Activated CD8-positive, alpha-beta T cell treated with anti-CD3 and anti-CD28 coated beads, Interleukin-2, amount 10 ng/mL, durations not matched to agents 7 days and 5 days (primary cell): ENCODE measurements at regions not wholly inside any gene's neighbourhood (a gene's known extent, or its start where the extent isn't known, plus 50 kb on each side); places are given as distances from the start of the nearest gene placed in this dataset.
"Not testable (repeated sequence)": the region's sequence is repeated elsewhere in the genome, so short reads cannot be mapped to it uniquely, and the experiment has no call there.

ENCODE experiments used
- ATAC-seq: fragments of 150-1000 bp; cut with Tn5 transposase; one replicate; pipeline ENCODE4 v1.10.0; 2021; ENCODE audit warnings: moderate library complexity
- CTCF ChIA-PET: fragments of 350-600 bp; sonication (Branson Sonifier 250); formaldehyde crosslinking; loops from one replicate; lab custom pipeline; 2021; ENCODE audit warnings: antibody characterized with exemption; lab: Charles Lee
- POLR2A ChIA-PET: fragments of 350-600 bp; sonication (Branson Sonifier 250); formaldehyde crosslinking; loops from one replicate; lab custom pipeline; 2021; ENCODE audit warnings: antibody characterized with exemption; lab: Charles Lee
- DNase-seq: peaks from one replicate; pipeline ENCODE4 v3.0.0-alpha.2; 2020
- H3K27ac Mint-ChIP-seq: one replicate; pipeline ENCODE4 v1.8.0; 2021; ENCODE audit warnings: mild to moderate bottlenecking, mixed read lengths
- H3K27me3 Mint-ChIP-seq: one replicate; pipeline ENCODE4 v1.8.0; 2021; ENCODE audit warnings: low read depth, mixed read lengths
- H3K36me3 Mint-ChIP-seq: one replicate; pipeline ENCODE4 v1.8.0; 2021; ENCODE audit warnings: low read depth, mixed read lengths
- H3K4me1 Mint-ChIP-seq: one replicate; pipeline ENCODE4 v1.8.0; 2021; ENCODE audit warnings: low read depth, mixed read lengths
- H3K4me3 Mint-ChIP-seq: one replicate; pipeline ENCODE4 v1.8.0; 2021; ENCODE audit warnings: mild to moderate bottlenecking, mixed read lengths
- H3K9me3 Mint-ChIP-seq: one replicate; pipeline ENCODE4 v1.8.0; 2022; ENCODE audit warnings: mixed read lengths; ENCODE audit not compliant: insufficient read depth

DNA sequence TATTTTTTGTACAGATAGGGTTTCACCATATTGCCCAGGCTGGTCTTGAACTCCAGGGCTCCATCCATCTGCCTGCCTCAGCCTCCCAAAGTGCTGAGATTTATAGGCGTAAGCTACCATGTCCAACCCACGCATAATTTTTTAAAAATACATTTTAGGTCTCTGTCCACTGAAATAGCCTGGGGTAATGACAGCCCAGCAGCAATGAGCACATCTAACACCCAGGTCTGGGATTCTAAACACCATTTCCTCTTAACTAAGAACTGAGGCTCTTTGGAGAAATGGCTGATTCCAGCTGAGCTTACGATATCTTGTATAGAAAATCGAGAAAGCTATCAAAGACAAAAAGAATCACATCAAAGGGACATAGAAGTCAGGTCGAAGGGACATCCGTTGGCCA is 245.3 kb downstream of the PARN start:
- H3K4me3 Mint-ChIP-seq, result no peak overlapping the region
- H3K27ac Mint-ChIP-seq, result no peak overlapping the region
- no peaks in the 10 kb centered on the region for H3K4me1 Mint-ChIP-seq
- DNase-seq (no peak), ATAC-seq (no peak)
- ChIA-PET POLR2A (no interaction called here), CTCF (no interaction called here)
- no peaks in the 10 kb centered on the region for H3K9me3 Mint-ChIP-seq
- no peaks in the 10 kb centered on the region for H3K27me3 Mint-ChIP-seq
- no peaks in the 10 kb centered on the region for H3K36me3 Mint-ChIP-seq

DNA sequence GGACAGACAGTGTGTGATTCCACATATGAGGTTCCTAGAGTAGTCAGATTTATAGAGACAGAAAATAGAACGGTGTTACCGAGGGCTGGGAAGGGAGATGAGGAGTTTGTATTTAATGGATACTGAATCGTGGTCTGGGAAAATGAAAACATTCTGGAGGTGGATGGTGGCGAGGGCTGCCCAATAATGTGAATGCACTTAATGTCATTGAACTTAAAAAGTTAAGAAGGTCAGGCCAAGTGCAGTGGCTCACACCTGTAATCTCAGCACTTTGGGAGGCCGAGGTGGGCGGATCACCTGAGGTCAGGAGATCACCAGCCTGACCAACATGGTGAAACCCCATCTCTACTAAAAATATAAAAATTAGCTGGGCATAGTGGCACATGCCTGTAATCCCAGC is 246.2 kb downstream of the PARN start:
- H3K27ac Mint-ChIP-seq, ATAC-seq, H3K27me3 Mint-ChIP-seq, CTCF ChIA-PET, H3K4me3 Mint-ChIP-seq, H3K36me3 Mint-ChIP-seq, H3K4me1 Mint-ChIP-seq, DNase-seq, H3K9me3 Mint-ChIP-seq, POLR2A ChIA-PET: not testable (repeated sequence)

DNA sequence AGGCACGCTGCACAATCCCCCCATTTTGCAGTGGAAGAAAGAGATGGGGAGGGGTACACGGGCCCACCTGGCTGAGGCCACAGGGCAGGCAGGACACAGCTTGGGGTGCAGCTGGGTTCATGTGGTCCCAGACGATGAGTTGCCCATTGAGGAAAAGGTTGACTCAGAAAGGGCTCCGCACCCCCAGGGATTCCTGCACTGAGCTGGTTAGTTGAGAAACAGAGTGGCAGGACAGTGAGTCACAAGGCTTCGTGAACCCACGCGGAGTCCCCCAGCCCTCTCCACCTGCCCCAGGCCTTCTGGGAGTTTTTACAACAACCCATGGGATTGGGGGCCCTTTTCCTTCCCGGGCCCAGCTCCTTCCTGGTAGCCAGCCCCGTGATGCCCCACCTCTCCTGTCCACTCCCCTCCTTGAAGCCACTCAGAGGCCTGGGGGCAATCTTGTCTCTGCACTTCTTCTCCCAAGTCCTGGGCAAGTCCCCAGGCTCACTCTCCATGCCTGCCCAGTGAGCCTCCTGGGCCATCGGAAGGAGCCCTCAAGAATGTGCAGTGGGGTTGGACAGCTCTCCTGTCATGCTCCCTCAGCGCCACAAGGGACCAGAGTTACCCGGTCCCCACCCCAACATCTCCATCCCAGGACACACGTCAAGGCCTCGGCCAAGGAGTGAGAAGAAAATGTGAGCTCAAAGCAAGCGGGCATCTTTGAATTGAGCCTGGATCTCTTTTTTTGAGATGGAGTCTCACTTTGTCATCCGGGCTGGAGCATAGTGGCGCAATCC is 251.2 kb downstream of the PARN start:
- Mint-ChIP-seq H3K36me3 (no peaks in the 10 kb centered on the region), H3K9me3 (no peaks in the 10 kb centered on the region), H3K4me1 (no peaks in the 10 kb centered on the region), H3K27me3 (no peaks in the 10 kb centered on the region), H3K27ac (no peak overlapping the region), H3K4me3 (no peak overlapping the region)
- no peak for DNase-seq
- ChIA-PET POLR2A (no interaction called here), CTCF (no interaction called here)
- no peak for ATAC-seq

DNA sequence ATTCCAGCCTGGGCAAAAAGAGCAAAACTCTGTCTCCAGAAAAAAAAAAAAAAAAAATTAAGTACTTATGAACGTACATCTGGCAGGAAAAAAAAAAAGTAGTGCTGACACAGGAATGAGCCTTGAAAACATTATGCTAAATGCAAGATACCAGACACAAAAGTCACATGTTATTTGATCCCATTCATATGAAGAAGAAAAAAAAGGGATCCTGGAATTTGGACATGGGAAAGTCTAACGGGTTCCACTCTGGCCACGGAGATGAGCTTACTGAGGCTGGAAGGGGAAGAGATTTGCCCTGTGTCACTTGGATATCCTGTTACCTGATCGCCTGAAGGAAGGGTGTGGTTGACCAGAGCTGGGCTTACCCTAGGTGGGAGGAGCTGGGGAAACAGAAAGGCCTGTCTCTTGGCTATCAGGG is 251.9 kb downstream of the PARN start:
- no peaks in the 10 kb centered on the region for H3K9me3 Mint-ChIP-seq
- ChIA-PET CTCF (no interaction called here), POLR2A (no interaction called here)
- no peak overlapping the region for H3K4me3 Mint-ChIP-seq
- ATAC-seq (no peak), DNase-seq (no peak)
- no peaks in the 10 kb centered on the region for H3K36me3 Mint-ChIP-seq
- H3K27ac Mint-ChIP-seq, result no peak overlapping the region
- H3K27me3 Mint-ChIP-seq, result no peaks in the 10 kb centered on the region
- no peaks in the 10 kb centered on the region for H3K4me1 Mint-ChIP-seq

DNA sequence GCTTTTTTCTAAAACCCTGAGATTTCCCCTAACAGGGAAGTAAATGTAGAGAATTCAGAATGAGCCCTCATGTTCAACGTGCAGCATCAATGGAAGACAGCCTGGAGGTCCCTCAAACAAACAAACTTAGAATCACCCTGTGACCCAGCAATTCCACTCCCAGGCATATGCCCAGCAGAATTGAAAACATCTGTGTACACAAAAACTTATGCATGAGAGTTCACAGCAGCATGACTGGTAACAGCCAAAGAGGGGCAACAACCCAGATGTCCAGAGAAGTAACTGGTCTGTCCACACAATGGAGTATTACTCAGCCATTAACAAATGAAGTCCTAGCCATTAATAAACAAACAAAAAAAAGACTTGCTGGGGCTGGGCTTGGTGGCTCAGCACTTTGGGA is 252.7 kb downstream of the PARN start:
- ChIA-PET POLR2A (no interaction called here), CTCF (no interaction called here)
- no peaks in the 10 kb centered on the region for H3K36me3 Mint-ChIP-seq
- ATAC-seq (no peak), DNase-seq (no peak)
- no peak overlapping the region for H3K4me3 Mint-ChIP-seq
- H3K9me3 Mint-ChIP-seq, result no peaks in the 10 kb centered on the region
- H3K27ac Mint-ChIP-seq, result no peak overlapping the region
- H3K4me1 Mint-ChIP-seq, result no peaks in the 10 kb centered on the region
- no peaks in the 10 kb centered on the region for H3K27me3 Mint-ChIP-seq

DNA sequence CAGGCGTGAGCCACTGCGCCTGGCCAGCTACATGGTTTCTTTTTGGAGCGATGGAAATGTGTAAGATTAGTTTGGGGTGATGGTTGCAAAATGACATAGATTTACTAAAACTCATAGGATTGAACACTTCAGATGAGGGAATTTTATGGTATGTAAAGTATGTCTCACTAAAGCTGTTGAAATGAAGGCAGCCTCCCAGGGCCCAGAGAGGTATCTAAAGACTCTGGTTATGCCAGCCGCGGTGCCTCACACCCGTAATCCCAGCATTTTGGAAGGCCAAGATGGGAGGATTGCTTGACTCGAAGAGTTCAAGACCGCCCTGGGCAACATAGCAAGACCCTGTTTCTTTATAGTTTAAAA is 254.9 kb downstream of the PARN start:
- Mint-ChIP-seq H3K27ac (no peak overlapping the region), H3K4me3 (no peak overlapping the region), H3K36me3 (no peaks in the 10 kb centered on the region), H3K27me3 (no peaks in the 10 kb centered on the region), H3K9me3 (no peaks in the 10 kb centered on the region), H3K4me1 (no peaks in the 10 kb centered on the region)
- ChIA-PET CTCF (no interaction called here), POLR2A (no interaction called here)
- ATAC-seq, result no peak
- no peak for DNase-seq

DNA sequence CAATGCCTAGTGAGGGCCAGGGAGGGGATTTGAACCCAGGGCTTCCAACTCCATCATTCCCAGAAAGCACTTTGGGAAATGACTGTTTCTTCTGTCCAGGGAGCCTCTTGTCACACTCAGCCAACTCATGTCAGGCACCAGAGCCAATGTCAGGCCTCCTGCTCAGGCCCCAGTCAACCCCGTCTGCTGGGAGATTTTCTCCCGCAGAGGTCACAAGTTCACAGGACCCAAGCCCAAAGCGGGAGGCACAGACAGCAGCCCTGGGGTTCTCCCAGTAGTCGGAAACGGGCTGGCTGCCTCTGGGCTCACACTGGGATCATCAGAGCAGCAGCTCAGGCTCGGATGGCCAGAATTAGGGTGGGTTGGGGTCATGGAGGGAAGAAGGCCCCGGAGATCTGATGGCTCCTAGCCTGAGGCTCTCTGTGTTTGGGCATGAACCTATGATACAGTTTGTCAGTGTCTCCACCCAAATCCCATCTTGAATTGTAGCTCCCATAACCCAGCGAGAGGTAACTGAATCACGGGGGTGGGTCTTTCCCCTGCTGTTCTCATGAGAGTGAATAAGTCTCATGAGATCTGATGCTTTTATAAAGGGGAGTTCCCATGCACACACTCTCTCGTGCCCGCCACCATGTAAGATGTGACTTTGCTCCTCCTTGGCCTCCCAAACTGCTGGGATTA is 255.5 kb downstream of the PARN start:
- Mint-ChIP-seq H3K4me1 (no peaks in the 10 kb centered on the region), H3K27me3 (no peaks in the 10 kb centered on the region), H3K27ac (no peak overlapping the region), H3K4me3 (no peak overlapping the region), H3K36me3 (no peaks in the 10 kb centered on the region), H3K9me3 (no peaks in the 10 kb centered on the region)
- ChIA-PET CTCF (no interaction called here), POLR2A (no interaction called here)
- ATAC-seq (no peak), DNase-seq (no peak)

DNA sequence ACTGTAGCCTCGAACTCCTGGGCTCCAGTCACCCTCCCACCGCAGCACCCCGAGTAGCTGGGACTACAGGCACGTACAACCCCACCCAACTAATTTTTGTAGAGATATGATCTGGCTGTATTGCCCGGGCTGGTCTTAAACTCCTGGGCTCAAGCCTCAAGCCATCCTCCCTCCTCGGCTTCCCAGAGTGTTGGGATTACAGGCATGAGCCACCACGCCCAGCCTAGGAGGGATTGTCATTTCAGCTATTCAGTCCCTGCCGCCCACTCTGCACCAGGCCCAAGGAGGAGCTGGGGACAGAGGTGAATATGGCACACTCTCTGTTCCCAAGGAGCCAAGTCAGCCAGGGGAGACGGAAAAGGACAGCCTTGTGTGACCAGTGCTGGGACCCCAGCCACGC is 256.2 kb downstream of the PARN start:
- DNase-seq, result no peak
- no peak for ATAC-seq
- no peak overlapping the region for H3K27ac Mint-ChIP-seq
- H3K9me3 Mint-ChIP-seq, result no peaks in the 10 kb centered on the region
- H3K4me1 Mint-ChIP-seq, result no peaks in the 10 kb centered on the region
- CTCF ChIA-PET, result no interaction called here
- POLR2A ChIA-PET, result no interaction called here
- no peak overlapping the region for H3K4me3 Mint-ChIP-seq
- H3K27me3 Mint-ChIP-seq, result no peaks in the 10 kb centered on the region
- no peaks in the 10 kb centered on the region for H3K36me3 Mint-ChIP-seq

DNA sequence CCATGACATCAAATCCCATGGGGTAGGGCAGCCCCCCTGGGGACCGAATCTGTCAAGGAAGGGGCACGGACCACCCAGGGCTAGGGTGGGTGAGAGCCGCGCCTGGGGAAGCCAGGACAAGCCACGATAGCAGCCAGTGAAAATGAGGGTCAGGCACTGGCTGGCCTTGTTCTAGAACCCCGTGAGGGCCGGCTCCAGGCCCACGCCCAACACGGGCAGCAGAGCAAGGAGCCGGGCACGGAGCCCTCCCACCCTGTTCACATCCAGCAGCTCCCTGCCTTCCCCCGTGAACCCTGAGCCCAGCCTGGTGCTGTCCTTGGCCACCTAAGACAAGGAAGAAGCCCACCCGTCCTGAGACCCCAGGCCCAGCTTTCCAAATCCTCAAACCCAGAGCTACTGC is 256.7 kb downstream of the PARN start:
- H3K27me3 Mint-ChIP-seq, result no peaks in the 10 kb centered on the region
- no peak overlapping the region for H3K4me3 Mint-ChIP-seq
- H3K9me3 Mint-ChIP-seq, result no peaks in the 10 kb centered on the region
- no peak for DNase-seq
- no peak overlapping the region for H3K27ac Mint-ChIP-seq
- no peaks in the 10 kb centered on the region for H3K36me3 Mint-ChIP-seq
- no peak for ATAC-seq
- ChIA-PET POLR2A (no interaction called here), CTCF (no interaction called here)
- no peaks in the 10 kb centered on the region for H3K4me1 Mint-ChIP-seq

DNA sequence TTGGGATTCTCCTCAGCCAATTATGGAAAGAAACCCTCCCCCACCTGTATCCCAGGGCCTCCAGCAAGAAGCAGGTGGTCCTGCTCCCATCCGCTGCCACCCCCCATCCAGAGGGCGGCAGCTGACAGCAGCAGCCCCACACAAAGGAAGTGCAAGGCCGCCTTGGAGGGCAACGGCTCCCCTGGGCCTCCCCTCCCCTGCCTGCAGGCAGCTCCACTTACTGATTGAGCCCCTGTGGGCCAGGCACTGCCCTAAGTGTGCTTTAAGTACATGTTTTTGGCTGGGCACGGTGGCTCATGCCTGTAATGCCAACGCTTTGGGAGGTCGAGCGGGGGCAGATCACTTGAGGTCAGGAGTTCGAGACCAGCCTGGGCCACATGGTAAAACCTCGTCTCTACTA is 257.6 kb downstream of the PARN start:
- Mint-ChIP-seq H3K4me3 (no peak overlapping the region), H3K27ac (no peak overlapping the region), H3K9me3 (no peaks in the 10 kb centered on the region), H3K4me1 (no peaks in the 10 kb centered on the region), H3K36me3 (no peaks in the 10 kb centered on the region), H3K27me3 (no peaks in the 10 kb centered on the region)
- ChIA-PET CTCF (no interaction called here), POLR2A (no interaction called here)
- no peak for DNase-seq
- ATAC-seq, result no peak

DNA sequence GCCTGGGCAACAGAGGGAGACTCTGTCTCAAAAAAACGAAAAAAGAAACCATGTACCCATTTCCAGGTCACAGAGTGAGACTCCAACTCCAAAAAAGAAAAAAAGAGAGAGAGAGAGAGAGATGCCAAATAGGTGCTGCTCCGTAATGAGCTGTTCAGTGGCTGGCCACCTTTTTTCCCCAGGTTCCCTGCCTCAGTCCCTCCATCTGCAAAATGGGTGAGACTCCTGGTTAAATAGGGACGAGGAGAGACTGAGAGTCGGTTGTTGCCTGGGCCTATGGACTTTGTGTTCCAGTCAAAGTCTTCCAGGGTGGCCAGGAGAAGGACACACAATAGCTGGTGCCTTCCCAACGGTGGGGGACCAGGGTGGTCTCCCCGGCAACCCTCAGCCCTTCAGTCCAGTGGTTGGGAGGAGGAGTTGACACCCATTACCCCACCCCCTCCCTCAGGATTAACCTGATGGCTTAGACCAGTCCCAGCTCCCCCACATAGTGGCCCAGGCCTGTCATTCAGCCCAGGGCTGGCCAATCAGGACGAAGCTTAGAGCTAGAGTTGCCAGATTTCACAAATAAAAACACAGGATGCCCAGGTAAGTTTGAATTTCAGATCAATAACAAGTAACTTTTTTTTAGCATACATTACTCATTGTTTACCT is 258.2 kb downstream of the PARN start:
- Mint-ChIP-seq H3K4me1 (no peaks in the 10 kb centered on the region), H3K9me3 (no peaks in the 10 kb centered on the region), H3K27ac (no peak overlapping the region), H3K36me3 (no peaks in the 10 kb centered on the region), H3K4me3 (no peak overlapping the region), H3K27me3 (no peaks in the 10 kb centered on the region)
- CTCF ChIA-PET, result interaction anchor here (0.9 kb wide), 1 partner anchor 159 kb away, joined by 3 read pairs; no protein-coding TSS in a partner anchor
- DNase-seq, result no peak
- POLR2A ChIA-PET, result no interaction called here
- ATAC-seq, result no peak

DNA sequence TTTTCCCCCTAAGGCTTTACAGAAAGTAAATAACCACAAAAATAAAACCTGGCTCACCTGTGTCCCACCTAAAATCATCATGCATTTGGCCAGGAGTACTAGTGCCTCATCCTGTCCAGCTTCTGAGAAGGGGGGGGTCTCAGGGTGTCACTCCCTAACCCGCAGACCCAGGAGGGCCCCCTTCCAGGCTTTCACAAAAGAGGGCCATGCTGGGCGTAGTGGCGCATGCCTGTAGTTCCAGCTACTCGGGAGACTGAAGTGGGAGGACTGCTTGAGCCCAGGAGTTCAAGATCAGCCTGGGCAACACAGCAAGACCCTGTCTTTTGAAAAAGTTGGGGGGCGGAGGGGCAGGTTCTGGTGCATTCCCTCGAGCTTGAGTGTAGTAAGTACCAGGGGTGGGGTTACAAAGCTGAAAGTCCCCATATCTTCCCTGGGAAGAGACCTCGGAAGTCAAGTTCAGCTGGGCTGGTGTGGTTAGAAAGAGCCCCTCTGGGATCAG is 259.3 kb downstream of the PARN start:
- no peak for ATAC-seq
- no peaks in the 10 kb centered on the region for H3K9me3 Mint-ChIP-seq
- H3K27ac Mint-ChIP-seq, result no peak overlapping the region
- CTCF ChIA-PET, result interaction anchor here (0.9 kb wide), 1 partner anchor 160 kb away, joined by 3 read pairs; no protein-coding TSS in a partner anchor
- H3K4me1 Mint-ChIP-seq, result no peaks in the 10 kb centered on the region
- POLR2A ChIA-PET, result no interaction called here
- H3K4me3 Mint-ChIP-seq, result no peak overlapping the region
- DNase-seq, result no peak
- no peaks in the 10 kb centered on the region for H3K27me3 Mint-ChIP-seq
- no peaks in the 10 kb centered on the region for H3K36me3 Mint-ChIP-seq
